22Rv1 (cell line): ENCODE measurements at regions not wholly inside any gene's neighbourhood (a gene's known extent, or its start where the extent isn't known, plus 50 kb on each side); places are given as distances from the start of the nearest gene placed in this dataset.

ENCODE experiments used
- CTCF ChIP-seq: fragments of 450-650 bp; IDR thresholded peaks from 2 replicates; pipeline ENCODE4 v1.5.1; 2017; ENCODE audit warnings: mild to moderate bottlenecking
- ZFX ChIP-seq: fragments of 450-650 bp; IDR thresholded peaks from 2 replicates; pipeline ENCODE4 v1.6.1; 2017; ENCODE audit warnings: antibody characterized with exemption, borderline replicate concordance

GRCh38 chr3:101151286-101151913, 158.2 kb upstream of the ABI3BP start:
- TF ChIP-seq CTCF (no peak), ZFX (no peak)
